Gastrocnemius medialis (tissue), 4 donors: ENCODE measurements at regions not wholly inside any gene's neighbourhood (a gene's known extent, or its start where the extent isn't known, plus 50 kb on each side); places are given as distances from the start of the nearest gene placed in this dataset.

Experiments
- POLR2A ChIP-seq, 2 donors: fragments of 450-650 bp; IDR thresholded peaks; one replicate each; pipeline ENCODE4 v1.6.1; 2017; ENCODE audit warnings: antibody characterized with exemption in 2 of 2, mild to moderate bottlenecking in 2 of 2, moderate library complexity in 2 of 2
- TF ChIP-seq, protein P1 (sequence below), 5 experiments: fragments of 450-650 bp in 3 of 5; fragments of 200-600 bp in 2 of 5; sonication (generic) in 2 of 5; IDR thresholded peaks in 4 of 5; conservative IDR thresholded peaks in 1 of 5; 1 replicate in 4 of 5; 2 replicates in 1 of 5; pipeline ENCODE4 v1.5.1; 2016 to 2019; ENCODE audit warnings: antibody characterized with exemption in 5 of 5, mild to moderate bottlenecking in 3 of 5, moderate library complexity in 3 of 5

DNA sequence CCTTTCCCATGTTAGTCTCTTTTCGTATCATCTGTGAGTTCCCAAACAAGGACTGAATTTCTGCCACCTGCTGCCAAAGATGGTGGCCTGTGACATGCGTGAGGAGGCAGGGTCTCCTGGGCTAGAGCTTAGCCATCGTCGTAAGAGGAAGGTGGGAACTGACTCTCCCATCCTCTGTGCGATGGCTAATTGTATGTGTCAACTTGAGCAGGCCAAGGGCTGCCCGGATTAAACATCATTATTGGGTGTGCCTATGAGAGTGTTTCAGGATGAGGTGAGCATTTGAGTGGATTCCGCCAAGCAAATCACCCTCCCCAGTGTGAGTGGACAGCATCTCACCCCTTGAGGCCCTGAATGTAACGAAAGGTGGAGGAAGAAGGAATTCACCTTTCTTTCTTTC, 220.7 kb upstream of the DIO3 start:
- TF ChIP-seq, protein P1, sequence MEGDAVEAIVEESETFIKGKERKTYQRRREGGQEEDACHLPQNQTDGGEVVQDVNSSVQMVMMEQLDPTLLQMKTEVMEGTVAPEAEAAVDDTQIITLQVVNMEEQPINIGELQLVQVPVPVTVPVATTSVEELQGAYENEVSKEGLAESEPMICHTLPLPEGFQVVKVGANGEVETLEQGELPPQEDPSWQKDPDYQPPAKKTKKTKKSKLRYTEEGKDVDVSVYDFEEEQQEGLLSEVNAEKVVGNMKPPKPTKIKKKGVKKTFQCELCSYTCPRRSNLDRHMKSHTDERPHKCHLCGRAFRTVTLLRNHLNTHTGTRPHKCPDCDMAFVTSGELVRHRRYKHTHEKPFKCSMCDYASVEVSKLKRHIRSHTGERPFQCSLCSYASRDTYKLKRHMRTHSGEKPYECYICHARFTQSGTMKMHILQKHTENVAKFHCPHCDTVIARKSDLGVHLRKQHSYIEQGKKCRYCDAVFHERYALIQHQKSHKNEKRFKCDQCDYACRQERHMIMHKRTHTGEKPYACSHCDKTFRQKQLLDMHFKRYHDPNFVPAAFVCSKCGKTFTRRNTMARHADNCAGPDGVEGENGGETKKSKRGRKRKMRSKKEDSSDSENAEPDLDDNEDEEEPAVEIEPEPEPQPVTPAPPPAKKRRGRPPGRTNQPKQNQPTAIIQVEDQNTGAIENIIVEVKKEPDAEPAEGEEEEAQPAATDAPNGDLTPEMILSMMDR (IDR thresholded peaks at IDR 0.05 in 4 of 5, conservative IDR thresholded peaks at IDR 0.05 in 1 of 5) = no peak
- TF ChIP-seq POLR2A (IDR thresholded peaks at IDR 0.05) = no peak
